KMS-11 (cell line): ENCODE measurements at regions not wholly inside any gene's neighbourhood (a gene's known extent, or its start where the extent isn't known, plus 50 kb on each side); places are given as distances from the start of the nearest gene placed in this dataset.
"Not testable (repeated sequence)": the region's sequence is repeated elsewhere in the genome, so short reads cannot be mapped to it uniquely, and the experiment has no call there.

Experiments used
- H2AFZ ChIP-seq: fragments of 200-600 bp; sonication (generic); 2 replicates; pipeline ENCODE4 v1.6.1; 2016; ENCODE audit warnings: antibody characterized with exemption, mixed run types, low read depth
- H3K27ac ChIP-seq: fragments of 200-600 bp; sonication (generic); 2 replicates; pipeline ENCODE4 v1.6.1; 2016; ENCODE audit warnings: mild to moderate bottlenecking, mixed run types
- H3K27me3 ChIP-seq: fragments of 200-600 bp; sonication (generic); 2 replicates; pipeline ENCODE4 v1.6.1; 2017; ENCODE audit warnings: mild to moderate bottlenecking, low read depth, mixed run types, moderate library complexity; ENCODE audit not compliant: insufficient read depth
- H3K36me3 ChIP-seq: fragments of 200-600 bp; sonication (generic); 2 replicates; pipeline ENCODE4 v1.6.1; 2017; ENCODE audit warnings: mild to moderate bottlenecking, mixed run types; ENCODE audit not compliant: insufficient read depth
- H3K4me1 ChIP-seq: fragments of 200-600 bp; sonication (generic); 2 replicates; pipeline ENCODE4 v1.6.1; 2016; ENCODE audit warnings: mild to moderate bottlenecking, low read depth, mixed run types; ENCODE audit not compliant: poor library complexity, severe bottlenecking
- H3K4me2 ChIP-seq: fragments of 200-600 bp; sonication (generic); 2 replicates; pipeline ENCODE4 v1.7.0; 2016; ENCODE audit warnings: mild to moderate bottlenecking, mixed run types
- H3K4me3 ChIP-seq: fragments of 200-600 bp; sonication (generic); IDR thresholded peaks from 2 replicates; pipeline ENCODE4 v1.6.1; 2017; ENCODE audit warnings: low read depth, low read length, mixed read lengths; ENCODE audit not compliant: insufficient read depth
- H3K79me2 ChIP-seq: fragments of 200-600 bp; sonication (generic); 2 replicates; pipeline ENCODE4 v1.6.1; 2016; ENCODE audit warnings: low read depth, mixed run types; ENCODE audit not compliant: insufficient read depth
- H3K9ac ChIP-seq: fragments of 200-600 bp; sonication (generic); 2 replicates; pipeline ENCODE4 v1.6.1; 2016; ENCODE audit warnings: mild to moderate bottlenecking, mixed run types
- H4K20me1 ChIP-seq: fragments of 200-600 bp; sonication (generic); 2 replicates; pipeline ENCODE4 v1.6.1; 2016; ENCODE audit warnings: mild to moderate bottlenecking, mixed run types; ENCODE audit not compliant: insufficient read depth
- TF ChIP-seq, protein P1 (sequence below): fragments of 200-600 bp; sonication (generic); conservative IDR thresholded peaks from 2 replicates; pipeline ENCODE4 v1.6.1; 2017; ENCODE audit warnings: low read depth, mild to moderate bottlenecking, antibody characterized with exemption, low read length, moderate library complexity, mixed read lengths

GRCh38 chr6:48951917-48952316 lies 511.1 kb downstream of the MMUT start:
- Histone ChIP-seq H3K4me2 (no peak overlapping the region), H3K79me2 (no peaks in the 10 kb centered on the region), H3K27ac (no peak overlapping the region), H3K36me3 (no peaks in the 10 kb centered on the region), H3K4me1 (no peaks in the 10 kb centered on the region), H3K9ac (no peak overlapping the region), H3K4me3 (no peak overlapping the region), H3K27me3 (no peaks in the 10 kb centered on the region), H2AFZ (no peak overlapping the region), H4K20me1 (no peaks in the 10 kb centered on the region)
- TF ChIP-seq, protein P1, sequence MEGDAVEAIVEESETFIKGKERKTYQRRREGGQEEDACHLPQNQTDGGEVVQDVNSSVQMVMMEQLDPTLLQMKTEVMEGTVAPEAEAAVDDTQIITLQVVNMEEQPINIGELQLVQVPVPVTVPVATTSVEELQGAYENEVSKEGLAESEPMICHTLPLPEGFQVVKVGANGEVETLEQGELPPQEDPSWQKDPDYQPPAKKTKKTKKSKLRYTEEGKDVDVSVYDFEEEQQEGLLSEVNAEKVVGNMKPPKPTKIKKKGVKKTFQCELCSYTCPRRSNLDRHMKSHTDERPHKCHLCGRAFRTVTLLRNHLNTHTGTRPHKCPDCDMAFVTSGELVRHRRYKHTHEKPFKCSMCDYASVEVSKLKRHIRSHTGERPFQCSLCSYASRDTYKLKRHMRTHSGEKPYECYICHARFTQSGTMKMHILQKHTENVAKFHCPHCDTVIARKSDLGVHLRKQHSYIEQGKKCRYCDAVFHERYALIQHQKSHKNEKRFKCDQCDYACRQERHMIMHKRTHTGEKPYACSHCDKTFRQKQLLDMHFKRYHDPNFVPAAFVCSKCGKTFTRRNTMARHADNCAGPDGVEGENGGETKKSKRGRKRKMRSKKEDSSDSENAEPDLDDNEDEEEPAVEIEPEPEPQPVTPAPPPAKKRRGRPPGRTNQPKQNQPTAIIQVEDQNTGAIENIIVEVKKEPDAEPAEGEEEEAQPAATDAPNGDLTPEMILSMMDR = no peak

DNA sequence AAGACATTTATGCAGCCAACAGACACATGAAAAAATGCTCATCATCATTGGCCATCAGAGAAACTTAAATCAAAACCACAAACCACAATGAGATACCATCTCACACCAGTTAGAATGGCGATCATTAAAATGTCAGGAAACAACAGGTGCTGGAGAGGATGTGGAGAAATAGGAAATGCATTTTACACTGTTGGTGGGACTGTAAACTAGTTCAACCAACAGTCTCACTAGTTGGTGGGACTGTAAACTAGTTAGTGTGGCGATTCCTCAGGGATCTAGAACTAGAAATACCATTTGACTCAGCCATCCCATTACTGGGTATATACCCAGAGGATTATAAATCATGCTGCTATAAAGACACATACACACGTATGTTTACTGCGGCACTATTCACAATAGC lies 518.8 kb downstream of the MMUT start:
- not testable (repeated sequence) for H3K79me2 ChIP-seq, H4K20me1 ChIP-seq, H3K4me2 ChIP-seq, H3K4me3 ChIP-seq, H3K36me3 ChIP-seq, H3K9ac ChIP-seq, H3K27ac ChIP-seq, H3K27me3 ChIP-seq, H3K4me1 ChIP-seq, H2AFZ ChIP-seq

DNA sequence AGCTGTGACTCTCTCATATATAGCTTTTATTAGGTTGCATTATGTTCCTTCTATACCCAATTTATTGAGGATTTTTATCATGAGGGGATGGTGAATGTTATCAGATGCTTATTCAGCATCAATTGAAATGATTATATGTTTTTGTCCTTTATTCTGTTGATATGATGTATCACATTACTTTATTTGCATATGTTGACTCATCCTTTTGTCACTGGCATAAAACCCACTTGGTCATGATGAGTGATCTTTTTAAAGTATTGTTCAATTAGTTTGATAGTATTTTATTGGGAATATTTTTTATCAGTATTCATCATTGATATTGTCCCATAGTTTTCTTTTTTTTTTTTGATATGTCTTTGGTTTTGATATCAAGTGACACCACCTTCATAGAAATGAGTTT lies 529.9 kb downstream of the MMUT start:
- Histone ChIP-seq H4K20me1 (no peaks in the 10 kb centered on the region), H3K4me2 (no peak overlapping the region), H3K4me3 (no peak overlapping the region), H3K79me2 (no peaks in the 10 kb centered on the region), H3K9ac (no peak overlapping the region), H3K36me3 (no peaks in the 10 kb centered on the region), H3K4me1 (no peaks in the 10 kb centered on the region), H3K27me3 (no peaks in the 10 kb centered on the region), H2AFZ (no peak overlapping the region), H3K27ac (no peak overlapping the region)
- TF ChIP-seq, protein P1 = no peak

GRCh38 chr6:48928937-48929336 lies 534.1 kb downstream of the MMUT start:
- H3K4me1 ChIP-seq = no peaks in the 10 kb centered on the region
- no peaks in the 10 kb centered on the region for H3K79me2 ChIP-seq
- no peak overlapping the region for H3K27ac ChIP-seq
- TF ChIP-seq, protein P1 = no peak
- H3K27me3 ChIP-seq = no peaks in the 10 kb centered on the region
- H4K20me1 ChIP-seq = no peaks in the 10 kb centered on the region
- H3K36me3 ChIP-seq = no peaks in the 10 kb centered on the region
- no peak overlapping the region for H2AFZ ChIP-seq
- no peak overlapping the region for H3K4me2 ChIP-seq
- no peak overlapping the region for H3K4me3 ChIP-seq
- no peak overlapping the region for H3K9ac ChIP-seq

DNA sequence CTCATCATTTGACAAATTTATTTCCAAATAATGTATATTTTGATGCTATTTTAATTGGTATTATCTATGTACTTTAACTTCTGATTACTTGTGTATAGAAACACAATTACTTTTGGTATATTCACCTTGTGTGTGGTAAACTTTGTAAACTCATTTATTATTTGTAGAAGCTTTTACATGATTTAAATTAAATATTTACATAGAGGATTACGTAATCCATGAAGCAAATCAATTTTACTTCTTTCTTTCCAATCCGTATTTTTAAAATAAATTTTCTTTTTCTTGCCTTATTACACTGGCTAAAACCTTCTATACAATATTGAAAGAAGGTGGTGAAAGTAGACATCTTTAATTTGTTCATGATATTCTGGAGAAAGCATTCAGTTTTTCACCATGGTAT lies 540.2 kb downstream of the MMUT start:
- TF ChIP-seq, protein P1 = no peak
- Histone ChIP-seq H4K20me1 (no peaks in the 10 kb centered on the region), H3K36me3 (no peaks in the 10 kb centered on the region), H2AFZ (no peak overlapping the region), H3K27me3 (no peaks in the 10 kb centered on the region), H3K79me2 (no peaks in the 10 kb centered on the region), H3K4me3 (no peak overlapping the region), H3K27ac (no peak overlapping the region), H3K9ac (no peak overlapping the region), H3K4me2 (no peak overlapping the region), H3K4me1 (no peaks in the 10 kb centered on the region)
